GM19452 (cell line): ENCODE measurements at regions not wholly inside any gene's neighbourhood (a gene's known extent, or its start where the extent isn't known, plus 50 kb on each side); places are given as distances from the start of the nearest gene placed in this dataset.

Experiments used
- ATAC-seq: cut with Tn5 transposase; IDR thresholded peaks from one replicate; pipeline ENCODE4 v1.9.1; 2021; ENCODE audit not compliant: unreplicated experiment

DNA sequence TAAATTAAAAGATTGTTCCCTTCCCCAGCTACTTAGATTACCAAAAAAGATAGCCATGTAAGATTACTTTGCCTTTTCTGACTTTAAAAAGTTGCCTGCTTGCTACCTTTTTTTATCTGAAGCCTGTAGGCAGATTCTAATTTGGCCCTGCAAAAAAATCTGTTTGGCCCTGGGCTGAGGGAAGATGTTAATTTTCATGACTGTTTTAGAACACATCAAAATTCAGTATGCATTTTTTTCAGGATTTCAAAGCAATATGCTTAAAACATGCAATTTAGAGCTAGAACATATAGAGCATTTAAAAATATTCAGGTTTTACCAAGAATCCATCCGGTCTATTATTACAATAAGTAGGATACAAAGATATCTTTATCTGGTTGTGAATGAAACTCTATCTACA is 563.6 kb downstream of the NR2F1-AS1 start:
- ATAC-seq: no peak

DNA sequence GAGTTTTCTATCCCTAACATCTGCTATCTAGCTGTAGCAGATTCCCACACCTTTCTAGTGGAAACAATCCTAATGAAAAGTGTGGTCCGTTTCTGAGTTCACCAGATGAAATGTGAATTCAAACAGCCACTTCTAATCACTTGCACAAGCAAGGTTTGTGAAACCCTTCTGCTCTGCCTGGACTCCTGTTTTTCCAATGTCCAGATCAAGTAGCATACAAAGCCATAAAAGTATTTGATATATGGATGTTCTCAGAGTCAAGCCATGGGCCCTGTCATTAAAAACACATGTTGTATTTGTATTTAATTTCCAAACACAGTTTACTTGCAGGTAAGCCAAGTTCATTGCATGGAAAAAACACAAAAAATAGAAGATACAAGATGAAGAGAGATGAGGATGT is 570.4 kb downstream of the NR2F1-AS1 start:
- no peak for ATAC-seq

DNA sequence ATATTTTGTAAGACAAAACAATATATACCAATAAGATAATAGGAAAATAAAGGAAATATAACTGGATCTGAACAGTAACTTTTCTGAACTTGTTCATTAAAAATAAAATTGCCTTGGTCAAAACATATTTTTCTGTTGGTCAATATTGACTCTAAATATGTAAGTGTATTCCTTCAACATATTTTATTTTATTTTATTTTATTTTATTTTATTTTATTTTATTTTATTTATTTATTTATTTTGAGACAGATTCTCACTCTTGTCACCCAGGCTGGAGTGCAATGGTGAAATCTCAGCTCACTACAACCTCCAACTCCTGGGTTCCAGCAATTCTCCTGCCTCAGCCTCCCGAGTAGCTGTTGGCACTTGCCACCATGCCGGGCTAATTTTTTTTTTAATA is 571.0 kb downstream of the NR2F1-AS1 start:
- ATAC-seq: no peak

DNA sequence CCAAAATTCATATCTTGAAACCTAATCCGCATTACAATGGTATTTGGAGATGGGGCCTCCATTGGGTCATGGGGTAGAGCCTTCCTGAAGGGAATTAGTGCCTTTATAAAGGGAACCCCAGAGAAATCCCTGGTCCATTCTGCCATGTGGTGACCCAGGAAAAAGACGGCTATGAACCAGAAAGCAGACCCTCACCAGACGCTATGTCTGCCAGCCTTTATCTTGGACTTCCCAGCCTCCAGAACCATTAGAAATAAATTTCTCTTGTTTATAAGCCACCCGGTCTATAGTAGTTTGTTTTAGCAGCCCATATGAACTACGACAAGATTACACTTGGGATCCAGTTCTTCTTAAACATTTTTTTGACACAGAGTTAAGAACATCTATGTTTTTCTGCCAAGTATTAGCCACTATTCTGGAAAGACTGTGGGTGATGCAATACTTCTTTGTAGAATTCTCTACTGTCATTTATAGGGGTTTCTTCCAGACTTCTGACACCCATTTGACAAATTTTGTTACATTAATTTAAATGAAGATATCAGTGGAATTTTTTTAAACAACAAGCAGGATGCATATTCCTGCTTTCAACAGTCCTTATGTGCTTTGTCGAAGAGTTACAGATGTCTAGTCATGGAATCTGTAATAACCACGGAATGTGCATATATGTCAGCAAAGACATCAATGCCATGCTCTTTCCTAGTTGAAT is 572.4 kb downstream of the NR2F1-AS1 start:
- no peak for ATAC-seq

DNA sequence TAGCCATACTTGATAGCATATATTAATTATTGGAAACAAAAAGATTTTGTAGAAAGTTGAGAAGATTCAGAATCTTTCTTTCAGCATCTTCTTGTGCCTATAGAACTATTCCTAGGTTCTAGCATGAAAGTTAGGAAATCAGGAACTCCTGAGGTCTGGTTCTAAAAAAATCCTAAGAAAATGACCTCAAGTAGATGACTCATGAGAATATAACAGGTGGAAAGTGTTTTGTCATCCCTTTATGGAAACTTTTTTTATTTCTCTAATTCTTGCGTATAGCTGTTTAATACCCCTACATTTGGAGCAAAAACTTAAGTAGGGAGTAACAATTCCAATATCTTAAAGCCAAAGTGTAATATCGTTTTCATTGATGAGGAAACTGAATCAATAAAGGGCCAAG is 574.1 kb downstream of the NR2F1-AS1 start:
- no peak for ATAC-seq

DNA sequence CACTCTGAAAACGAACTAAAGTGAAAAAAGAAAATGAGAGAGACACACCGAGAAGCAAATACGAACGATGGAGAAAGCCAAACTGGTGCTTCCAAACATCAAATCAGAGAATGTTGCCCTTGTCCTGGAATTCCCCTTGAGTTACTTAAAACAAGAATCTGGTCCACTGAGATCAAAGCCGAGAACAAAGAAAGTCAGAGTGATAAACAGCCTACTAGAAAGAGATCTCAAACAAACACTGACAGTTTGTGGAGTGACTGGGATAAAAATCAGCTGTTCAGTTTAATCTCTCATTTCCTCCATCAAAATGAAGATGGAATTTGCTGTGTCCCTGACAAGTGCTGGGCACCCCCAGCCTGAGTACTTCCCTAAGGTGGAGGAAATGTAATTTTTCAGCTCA is 582.6 kb downstream of the NR2F1-AS1 start:
- ATAC-seq: no peak

DNA sequence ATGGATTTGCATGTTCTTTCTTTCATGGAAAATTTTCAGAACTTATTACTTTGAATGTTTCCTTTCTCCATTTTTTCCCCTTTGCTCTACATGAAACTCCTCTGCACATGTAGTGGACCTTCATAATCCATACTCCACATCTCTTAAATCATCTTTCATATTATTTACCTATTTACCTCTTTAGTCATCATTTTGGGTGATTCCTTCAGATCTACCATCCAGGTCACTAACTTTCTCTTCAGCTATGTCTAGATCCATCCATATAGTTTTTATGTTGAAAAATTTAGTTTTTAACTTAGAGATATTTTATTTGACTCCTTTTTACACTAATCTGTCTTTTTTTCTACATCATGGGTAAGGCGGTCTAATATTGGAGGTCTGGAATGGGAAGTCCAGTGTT is 586.6 kb downstream of the NR2F1-AS1 start:
- no peak for ATAC-seq

DNA sequence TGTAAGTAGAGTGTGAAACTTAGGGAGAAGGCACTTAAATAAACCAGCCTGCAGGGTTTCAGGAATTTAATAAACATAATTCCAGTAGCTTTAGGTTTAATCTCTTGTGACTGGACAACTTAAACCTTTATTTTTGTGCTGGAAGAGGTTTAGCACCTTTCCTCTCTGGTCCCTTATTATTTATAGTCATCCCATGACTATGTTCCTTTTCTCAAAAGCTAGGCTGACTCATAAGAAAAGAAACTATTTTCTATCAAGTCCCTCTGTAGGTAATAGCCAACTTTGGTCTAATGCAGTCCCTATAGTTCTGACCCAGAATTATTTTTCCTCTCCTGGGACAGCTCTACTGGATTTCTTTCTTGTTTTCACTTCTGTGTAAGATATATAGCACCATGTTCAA is 588.9 kb downstream of the NR2F1-AS1 start:
- ATAC-seq: no peak

DNA sequence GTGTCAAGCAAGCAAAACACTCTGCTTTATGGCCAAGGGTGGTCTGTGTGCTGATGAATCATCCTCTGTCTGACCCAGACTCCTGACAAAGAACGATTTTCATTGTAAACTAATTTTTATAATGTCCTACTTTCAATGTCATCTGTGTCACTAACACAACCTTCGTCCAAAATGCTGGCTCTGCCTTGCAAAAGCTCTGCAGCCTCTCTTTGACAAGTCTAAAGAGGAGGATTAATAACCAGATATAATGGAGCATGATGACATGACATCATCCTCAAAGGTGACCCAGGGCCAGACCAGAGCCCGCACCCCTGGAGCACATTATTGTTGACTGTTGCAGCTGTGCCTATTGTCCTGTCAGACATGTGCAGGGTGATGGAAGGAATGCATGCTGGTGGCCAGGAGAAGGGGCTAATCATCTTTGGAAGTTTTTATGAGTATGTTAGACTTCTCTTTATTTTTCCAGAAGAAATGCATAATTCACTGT is 589.4 kb downstream of the NR2F1-AS1 start:
- no peak for ATAC-seq

DNA sequence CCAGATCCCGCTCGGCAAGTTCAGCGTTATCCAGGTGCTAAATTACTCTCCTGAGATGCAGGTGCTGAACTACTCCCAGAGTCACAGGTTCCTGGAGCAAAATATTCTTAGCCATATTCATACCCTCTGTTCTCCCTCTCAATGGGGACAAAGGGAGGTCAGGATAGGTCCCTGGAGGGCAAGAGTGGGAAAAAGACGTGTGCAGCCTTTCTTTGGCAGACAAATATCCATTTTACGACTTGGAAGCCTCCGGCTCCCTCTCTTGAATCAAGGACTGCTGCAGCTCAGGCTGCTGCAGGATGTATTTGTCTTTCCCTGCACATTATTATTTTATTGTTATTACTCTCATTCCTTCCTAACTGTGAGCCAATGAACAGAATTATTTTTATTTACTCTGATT is 590.2 kb downstream of the NR2F1-AS1 start:
- no peak for ATAC-seq

DNA sequence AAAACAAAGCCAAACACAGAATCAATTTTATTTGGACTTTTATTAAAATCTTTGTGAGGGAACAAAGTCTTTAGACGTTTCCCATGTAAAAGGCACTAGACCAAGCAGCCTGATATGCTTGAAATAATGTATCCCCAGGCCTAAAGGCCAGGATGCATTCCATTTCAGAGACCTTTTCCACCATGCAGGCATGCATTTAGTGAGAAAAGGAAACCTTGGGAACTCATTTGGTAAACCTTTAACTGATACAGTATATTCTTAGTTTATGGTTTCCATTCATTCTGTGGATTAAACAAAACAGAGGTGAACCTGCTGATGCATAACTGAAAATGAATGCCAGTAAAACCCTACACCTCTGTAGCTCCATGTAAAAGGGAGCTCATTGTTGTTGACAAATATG is 600.0 kb downstream of the NR2F1-AS1 start:
- ATAC-seq: no peak

DNA sequence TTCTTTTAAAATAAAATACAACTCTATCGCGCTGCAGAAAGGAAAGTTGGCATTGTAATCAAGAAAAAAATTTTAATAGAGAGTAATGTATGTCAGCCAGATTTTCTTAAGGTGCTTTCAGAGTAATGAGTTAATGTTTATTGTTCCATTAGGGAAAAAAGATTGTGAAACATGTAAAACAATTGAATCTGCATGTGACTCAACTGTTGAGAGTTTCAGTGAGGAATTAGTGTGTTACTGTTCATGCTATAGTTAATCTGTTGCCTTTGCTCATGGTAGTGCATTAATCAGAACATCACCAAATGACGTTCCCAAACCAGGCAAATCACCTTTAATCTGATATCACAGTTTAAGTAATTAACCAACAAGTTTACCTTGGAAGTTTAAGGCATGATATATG is 600.5 kb downstream of the NR2F1-AS1 start:
- no peak for ATAC-seq

DNA sequence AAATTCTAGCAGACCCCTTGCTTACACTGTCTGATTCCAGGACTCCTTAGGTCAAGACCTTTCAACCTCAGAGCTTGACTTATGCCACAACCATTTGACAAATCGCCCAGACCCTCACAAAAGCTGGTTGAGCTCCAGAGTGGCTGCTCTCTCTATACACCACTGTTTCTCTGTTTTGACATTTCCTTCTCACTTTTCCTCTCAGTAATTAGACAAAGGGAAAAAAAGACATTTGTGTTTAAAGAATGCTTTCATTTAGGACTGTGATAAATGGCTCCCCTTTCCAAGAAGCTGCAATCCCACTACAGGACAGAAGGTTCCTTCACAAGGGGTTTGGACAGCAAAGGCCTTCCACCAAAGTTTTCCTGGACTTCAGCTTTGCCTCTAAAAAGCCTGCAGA is 601.3 kb downstream of the NR2F1-AS1 start:
- ATAC-seq: no peak

DNA sequence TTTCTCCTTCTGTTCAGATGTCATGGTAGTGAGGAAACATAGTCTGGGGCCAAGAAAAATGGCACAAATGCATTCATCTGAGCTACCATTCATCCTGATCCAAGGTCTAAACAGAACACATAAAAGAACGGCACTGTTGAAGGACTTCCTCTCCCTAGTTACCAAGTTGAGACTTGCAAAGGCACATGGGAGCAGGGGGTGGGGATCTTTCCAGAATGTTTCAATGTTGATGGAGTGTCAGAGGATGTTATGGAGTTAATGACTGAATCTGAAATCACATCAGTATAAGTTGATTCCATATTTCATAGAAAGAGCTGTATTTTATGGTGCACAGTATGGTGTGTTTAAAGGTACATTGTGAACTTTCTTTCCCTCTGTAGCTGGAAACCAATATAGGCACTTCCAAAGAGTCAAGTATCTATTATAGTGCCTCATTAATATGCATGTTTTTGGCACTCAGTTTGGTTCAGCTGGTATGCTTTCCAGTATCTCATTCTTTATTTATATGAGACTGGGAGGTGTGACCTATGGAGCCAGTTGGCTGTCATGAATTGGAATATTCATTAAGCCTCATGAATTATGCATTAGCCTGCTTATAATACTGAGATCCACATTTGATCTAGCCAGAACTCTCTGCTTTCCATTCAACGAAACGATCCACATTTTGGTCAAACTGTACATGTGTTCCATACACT is 603.0 kb downstream of the NR2F1-AS1 start:
- no peak for ATAC-seq

DNA sequence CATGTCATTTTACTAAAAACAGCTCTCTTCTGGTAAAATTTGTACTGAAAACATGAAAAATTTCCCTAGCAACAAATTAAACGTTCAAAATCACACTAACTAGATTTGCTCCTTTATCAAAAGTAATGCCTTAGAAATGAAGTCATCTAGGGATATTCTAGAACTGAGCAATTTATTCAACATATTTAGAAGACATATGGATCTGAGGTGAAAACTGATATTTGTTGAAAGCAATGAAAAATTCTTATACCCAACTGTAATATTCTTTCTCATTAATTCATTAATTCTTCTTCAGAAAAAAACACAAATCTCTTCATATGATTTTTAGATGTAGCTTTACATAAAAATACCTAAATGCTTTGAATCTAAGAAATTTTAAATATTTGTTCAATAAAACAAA is 604.9 kb downstream of the NR2F1-AS1 start:
- no peak for ATAC-seq

DNA sequence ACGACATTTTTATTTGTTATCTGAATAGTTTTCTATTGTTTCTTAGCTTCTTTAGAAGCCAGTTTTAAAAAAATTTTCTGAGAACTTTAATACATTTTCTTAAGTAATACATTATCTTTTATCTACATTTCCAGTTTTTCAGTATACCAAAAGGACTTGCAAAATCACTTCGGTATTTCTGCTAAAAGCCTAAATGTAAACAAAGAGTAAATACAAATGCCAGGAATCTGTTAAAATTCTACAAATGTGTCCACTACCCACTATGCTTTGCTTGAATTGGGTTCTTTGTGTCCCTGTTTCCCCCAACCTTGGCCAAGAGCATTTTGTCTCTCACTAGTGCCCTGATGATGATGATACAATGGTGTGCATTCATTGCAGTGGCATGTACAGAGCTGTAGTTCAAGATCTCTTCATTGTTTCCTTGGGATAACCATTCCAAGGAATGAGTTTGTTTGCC is 611.2 kb downstream of the NR2F1-AS1 start:
- ATAC-seq: no peak

DNA sequence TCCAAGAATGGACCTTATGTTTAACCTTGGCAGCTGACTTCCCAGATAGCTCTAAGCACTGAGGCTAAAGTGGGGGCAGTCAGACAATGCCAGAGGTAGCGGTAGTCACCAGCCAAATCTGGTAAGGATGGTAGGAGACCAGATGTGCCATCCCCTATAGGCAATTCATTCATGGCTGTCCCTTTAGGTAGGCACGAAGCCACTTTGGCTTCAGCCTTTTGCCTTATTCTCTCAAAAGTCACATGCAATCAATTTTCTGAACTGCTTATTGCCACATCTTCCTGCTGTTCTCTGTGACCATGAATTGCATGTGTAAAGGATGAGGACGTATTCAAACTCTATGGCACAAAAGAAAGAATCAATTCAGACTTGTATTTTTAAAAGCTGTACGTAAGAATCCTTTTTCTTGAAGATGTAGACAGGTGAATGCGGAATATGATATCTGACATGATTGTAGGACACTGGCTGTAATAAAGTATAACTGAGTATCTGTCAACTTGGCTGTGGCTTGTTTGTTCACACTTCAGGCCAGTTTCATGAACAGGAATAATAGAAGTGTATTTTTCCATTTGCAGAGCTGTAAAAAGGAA is 611.7 kb downstream of the NR2F1-AS1 start:
- no peak for ATAC-seq

DNA sequence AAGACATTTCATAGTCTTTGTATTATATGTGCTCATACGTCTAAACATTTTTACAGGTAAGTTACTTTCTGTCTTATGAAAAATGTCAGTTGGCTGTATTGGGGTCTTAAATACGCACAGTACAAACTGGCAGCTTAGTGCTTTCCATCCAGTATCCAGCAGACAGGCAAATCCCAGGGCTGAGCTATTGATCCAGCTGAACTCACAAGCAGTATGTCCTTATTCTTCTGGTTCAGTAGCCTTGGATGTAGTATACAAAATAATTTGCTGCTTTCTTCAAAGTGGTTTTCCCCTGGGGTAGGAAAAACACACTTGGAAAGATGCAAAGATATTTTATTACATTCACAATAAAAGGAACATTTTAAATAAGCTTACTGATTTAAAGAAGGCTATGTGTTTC is 617.2 kb downstream of the NR2F1-AS1 start:
- ATAC-seq: no peak

DNA sequence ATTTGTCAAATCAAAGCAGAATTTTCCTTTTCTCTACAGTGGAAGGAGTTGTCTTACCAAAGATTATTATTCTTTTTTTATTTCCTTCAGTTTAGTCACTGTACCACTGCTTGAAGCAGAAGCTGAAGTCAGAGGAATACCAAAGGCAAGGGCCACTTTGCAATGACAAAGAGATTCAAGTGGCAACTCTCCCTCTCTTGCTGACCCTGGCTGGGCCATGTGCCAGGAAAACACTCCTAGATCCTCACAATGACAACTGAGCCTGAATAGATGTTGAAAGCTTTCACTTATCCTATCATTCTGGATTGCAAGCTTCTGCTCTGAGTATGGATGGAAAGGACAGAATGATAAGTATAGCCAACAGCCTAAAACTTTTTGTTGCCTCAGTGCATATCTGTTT is 618.3 kb downstream of the NR2F1-AS1 start:
- no peak for ATAC-seq

DNA sequence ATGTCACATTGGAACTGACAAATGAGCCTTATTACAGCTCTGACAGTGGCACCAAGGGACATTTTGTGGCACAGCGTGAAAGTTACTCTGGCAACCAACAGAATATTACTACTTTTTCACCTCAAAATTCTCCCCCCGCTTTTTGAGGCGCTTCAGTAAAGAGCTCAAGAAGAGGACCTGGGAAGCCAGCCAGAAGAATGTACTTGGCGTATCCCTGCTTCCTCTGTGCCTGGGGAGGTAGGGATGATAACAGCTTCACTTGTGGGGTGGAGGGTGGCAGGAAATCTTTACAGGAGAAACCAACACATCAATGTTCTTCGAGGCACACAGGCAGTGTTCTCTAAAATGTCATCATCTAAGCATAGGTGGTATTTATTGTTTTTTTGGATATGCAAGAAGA is 624.1 kb downstream of the NR2F1-AS1 start:
- no peak for ATAC-seq

DNA sequence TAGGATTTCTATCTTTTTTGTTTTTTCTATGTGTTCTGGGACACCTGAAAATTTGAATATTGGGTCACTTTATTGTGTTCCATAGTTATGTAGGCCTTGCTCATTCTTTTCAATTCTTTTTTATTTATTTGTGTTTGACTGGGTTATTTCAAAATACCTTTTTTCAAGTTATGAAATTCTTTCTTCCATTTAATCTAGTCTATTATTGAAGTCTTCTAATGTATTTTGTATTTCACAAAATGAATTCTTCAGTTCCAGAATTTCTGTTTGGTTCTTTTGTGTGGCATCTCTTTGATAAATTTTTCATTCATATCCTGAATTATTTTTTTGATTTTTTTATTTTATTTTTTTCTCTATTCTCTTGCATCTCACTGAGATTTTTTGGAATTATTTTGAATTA is 628.8 kb downstream of the NR2F1-AS1 start:
- no peak for ATAC-seq

DNA sequence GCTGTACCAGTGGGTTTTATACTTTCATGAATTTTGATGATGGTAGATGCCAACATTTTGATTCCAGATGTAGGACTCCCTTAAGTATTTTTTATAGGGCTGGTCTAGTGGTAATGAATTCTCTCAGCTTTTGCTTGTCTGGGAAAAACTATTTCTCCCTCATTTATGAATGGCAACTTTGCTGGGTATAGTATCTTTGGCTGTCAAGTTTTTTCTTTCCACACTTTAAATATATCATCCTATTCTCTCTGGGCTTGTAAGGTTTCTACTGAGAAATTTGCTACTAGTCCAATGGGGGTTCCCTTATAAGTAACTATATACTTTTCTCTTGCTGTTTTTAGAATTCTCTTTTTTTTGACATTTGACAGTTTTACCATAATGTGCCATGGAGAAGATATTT is 629.3 kb downstream of the NR2F1-AS1 start:
- ATAC-seq: no peak
